ENCODE measurements at regions not wholly inside any gene's neighbourhood (a gene's known extent, or its start where the extent isn't known, plus 50 kb on each side); places are given as distances from the start of the nearest gene placed in this dataset.

DNA sequence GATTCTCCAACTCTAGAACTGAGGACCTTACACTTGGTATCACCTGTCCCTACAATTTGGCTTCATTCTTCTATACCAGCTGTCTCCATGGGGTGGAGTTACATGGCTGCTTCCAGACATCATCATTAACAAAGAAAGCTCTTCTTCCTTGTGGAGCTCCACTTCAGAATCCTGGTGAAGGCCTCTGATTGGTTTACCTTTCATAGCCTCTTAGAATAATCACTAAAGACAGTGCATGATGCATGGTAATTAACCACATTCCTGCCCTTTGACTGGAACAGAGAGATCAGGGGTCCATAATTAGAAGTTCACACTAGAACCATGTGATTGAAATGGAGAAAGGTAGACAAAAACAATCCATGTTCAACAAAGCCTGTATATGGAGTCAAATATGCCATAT lies 112.6 kb upstream of the ZNF827 start:
- TF ChIP-seq, protein P1, sequence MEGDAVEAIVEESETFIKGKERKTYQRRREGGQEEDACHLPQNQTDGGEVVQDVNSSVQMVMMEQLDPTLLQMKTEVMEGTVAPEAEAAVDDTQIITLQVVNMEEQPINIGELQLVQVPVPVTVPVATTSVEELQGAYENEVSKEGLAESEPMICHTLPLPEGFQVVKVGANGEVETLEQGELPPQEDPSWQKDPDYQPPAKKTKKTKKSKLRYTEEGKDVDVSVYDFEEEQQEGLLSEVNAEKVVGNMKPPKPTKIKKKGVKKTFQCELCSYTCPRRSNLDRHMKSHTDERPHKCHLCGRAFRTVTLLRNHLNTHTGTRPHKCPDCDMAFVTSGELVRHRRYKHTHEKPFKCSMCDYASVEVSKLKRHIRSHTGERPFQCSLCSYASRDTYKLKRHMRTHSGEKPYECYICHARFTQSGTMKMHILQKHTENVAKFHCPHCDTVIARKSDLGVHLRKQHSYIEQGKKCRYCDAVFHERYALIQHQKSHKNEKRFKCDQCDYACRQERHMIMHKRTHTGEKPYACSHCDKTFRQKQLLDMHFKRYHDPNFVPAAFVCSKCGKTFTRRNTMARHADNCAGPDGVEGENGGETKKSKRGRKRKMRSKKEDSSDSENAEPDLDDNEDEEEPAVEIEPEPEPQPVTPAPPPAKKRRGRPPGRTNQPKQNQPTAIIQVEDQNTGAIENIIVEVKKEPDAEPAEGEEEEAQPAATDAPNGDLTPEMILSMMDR (IDR thresholded peaks at IDR 0.05) = no peak
- no peak for TF ChIP-seq POLR2A (IDR thresholded peaks at IDR 0.05)

All from esophagus squamous epithelium (tissue), 4 donors.